Neural cell (in vitro differentiated cells): ENCODE measurements at regions not wholly inside any gene's neighbourhood (a gene's known extent, or its start where the extent isn't known, plus 50 kb on each side); places are given as distances from the start of the nearest gene placed in this dataset.

ENCODE experiments used
- H2AFZ ChIP-seq: fragments of 200-600, 300-800 bp; sonication (generic), shearing (Covaris generic); 2 replicates; pipeline ENCODE4 v1.6.0; 2014; ENCODE audit warnings: low read depth, mild to moderate bottlenecking, antibody characterized with exemption, low read length, moderate library complexity
- H3F3A ChIP-seq: fragments of 200-600 bp; shearing (Covaris generic); 2 replicates; pipeline ENCODE4 v1.6.1; 2016; ENCODE audit warnings: mild to moderate bottlenecking, moderate library complexity, mixed read lengths, antibody characterized with exemption, low read length; ENCODE audit not compliant: insufficient read depth, poor library complexity, severe bottlenecking
- H3K27ac ChIP-seq: fragments of 200-600, 300-800 bp; sonication (generic), shearing (Covaris generic); 2 replicates; pipeline ENCODE4 v1.5.1; 2014; ENCODE audit warnings: mild to moderate bottlenecking, low read length, moderate library complexity
- H3K27me3 ChIP-seq: fragments of 300-800, 200-600 bp; sonication (generic), shearing (Covaris generic); 2 replicates; pipeline ENCODE4 v1.6.0; 2014; ENCODE audit warnings: mild to moderate bottlenecking, low read depth, low read length, moderate library complexity; ENCODE audit not compliant: insufficient read depth
- H3K36me3 ChIP-seq: fragments of 300-800, 200-600 bp; sonication (generic), shearing (Covaris generic); 2 replicates; pipeline ENCODE4 v1.5.1; 2014; ENCODE audit warnings: mild to moderate bottlenecking, antibody characterized with exemption, low read length, moderate library complexity; ENCODE audit not compliant: insufficient read depth
- H3K4me2 ChIP-seq: fragments of 300-800, 200-600 bp; sonication (generic), shearing (Covaris generic); 2 replicates; pipeline ENCODE4 v1.6.0; 2014; ENCODE audit warnings: mild to moderate bottlenecking, low read length
- H3K4me3 ChIP-seq: fragments of 300-800, 200-600 bp; sonication (generic), shearing (Covaris generic); 2 replicates; pipeline ENCODE4 v1.5.1; 2014; ENCODE audit warnings: mild to moderate bottlenecking, low read length, moderate library complexity
- H3K79me2 ChIP-seq: fragments of 200-600 bp; shearing (Covaris generic); replicated peaks from 2 replicates; pipeline ENCODE4 v1.6.0; 2014; ENCODE audit warnings: mild to moderate bottlenecking, low read length, moderate library complexity; ENCODE audit not compliant: insufficient read depth
- H3K9ac ChIP-seq: fragments of 300-800, 200-600 bp; sonication (generic), shearing (Covaris generic); 2 replicates; pipeline ENCODE4 v1.6.1; 2016; ENCODE audit warnings: mild to moderate bottlenecking, low read length, mixed read lengths
- H3K9me2 ChIP-seq: fragments of 200-600 bp; shearing (Covaris generic); 2 replicates; pipeline ENCODE4 v1.6.1; 2016; ENCODE audit warnings: mild to moderate bottlenecking, low read length, mixed read lengths; ENCODE audit not compliant: insufficient read depth
- H3K9me3 ChIP-seq: fragments of 200-600, 300-800 bp; sonication (generic), shearing (Covaris generic); 2 replicates; pipeline ENCODE4 v1.6.1; 2016; ENCODE audit warnings: mild to moderate bottlenecking, mixed run types, low read length, moderate library complexity, mixed read lengths
- H4K20me1 ChIP-seq: fragments of 200-600 bp; shearing (Covaris generic); 2 replicates; pipeline ENCODE4 v1.6.1; 2016; ENCODE audit warnings: mild to moderate bottlenecking, mixed run types; ENCODE audit not compliant: insufficient read depth
- EP300 ChIP-seq: fragments of 450-650 bp; conservative IDR thresholded peaks from 2 replicates; pipeline ENCODE4 v1.6.1; 2014; ENCODE audit warnings: antibody characterized with exemption, mild to moderate bottlenecking, moderate library complexity; ENCODE audit not compliant: poor library complexity, severe bottlenecking
- EZH2 ChIP-seq: fragments of 200-600, 300-800 bp; shearing (Covaris generic), sonication (generic); IDR thresholded peaks from 2 replicates; pipeline ENCODE4 v1.6.1; 2014; ENCODE audit warnings: antibody characterized with exemption, low read length, borderline replicate concordance, mild to moderate bottlenecking; ENCODE audit not compliant: insufficient read depth, poor library complexity, severe bottlenecking
- MXI1 ChIP-seq: fragments of 450-650 bp; conservative IDR thresholded peaks from 2 replicates; pipeline ENCODE4 v1.6.1; 2014; ENCODE audit warnings: antibody characterized with exemption, mild to moderate bottlenecking; ENCODE audit not compliant: poor library complexity, severe bottlenecking
- POLR2AphosphoS5 ChIP-seq: IDR thresholded peaks from 2 replicates; pipeline ENCODE4 v1.6.1; 2012
- RAD21 ChIP-seq: fragments of 450-650 bp; conservative IDR thresholded peaks from 2 replicates; pipeline ENCODE4 v1.6.1; 2014; ENCODE audit warnings: antibody characterized with exemption, mild to moderate bottlenecking, moderate library complexity
- REST ChIP-seq: IDR thresholded peaks from 2 replicates; pipeline ENCODE4 v1.6.1; 2012; ENCODE audit warnings: borderline replicate concordance
- SMC3 ChIP-seq: fragments of 450-650 bp; conservative IDR thresholded peaks from 2 replicates; pipeline ENCODE4 v1.6.1; 2014; ENCODE audit warnings: antibody characterized with exemption, mild to moderate bottlenecking, moderate library complexity; ENCODE audit not compliant: poor library complexity
- TAF1 ChIP-seq: IDR thresholded peaks from 2 replicates; pipeline ENCODE4 v1.6.1; 2012; ENCODE audit warnings: low read depth
- TF ChIP-seq, protein P1 (sequence below): fragments of 450-650 bp; IDR thresholded peaks from 2 replicates; pipeline ENCODE4 v1.5.1; 2014; ENCODE audit warnings: antibody characterized with exemption, mild to moderate bottlenecking, moderate library complexity; ENCODE audit not compliant: poor library complexity, severe bottlenecking

DNA sequence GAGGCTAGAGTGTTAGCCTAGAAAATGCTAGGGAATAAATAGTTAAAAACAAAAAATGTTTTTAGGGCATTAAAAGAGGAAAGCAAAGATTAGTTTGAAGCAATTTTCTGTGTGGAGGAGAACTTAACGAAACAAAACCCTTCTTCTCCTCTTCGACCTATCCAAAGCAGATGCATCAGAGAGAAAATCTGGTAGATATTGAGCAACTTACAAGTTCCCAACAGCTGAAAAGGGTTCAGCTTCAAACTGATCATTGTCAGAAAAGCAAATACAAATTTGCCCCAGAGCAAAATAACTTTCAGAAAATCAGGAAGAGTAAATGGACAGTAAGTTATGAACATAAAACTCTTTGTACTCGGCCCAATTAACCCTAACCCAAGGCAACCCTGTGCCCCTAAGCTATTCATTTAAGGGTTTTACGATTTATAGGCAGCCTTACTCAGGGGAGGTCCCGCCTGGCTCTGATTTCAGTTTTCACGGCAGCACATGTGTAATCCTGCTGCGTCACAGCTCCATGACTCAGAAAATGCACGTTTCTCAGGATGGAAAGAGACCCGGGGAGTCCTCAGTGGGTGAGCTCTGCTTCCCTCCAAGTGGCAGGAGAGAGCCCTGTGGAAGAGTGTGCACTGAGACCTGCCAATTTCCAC is 405.7 kb upstream of the SALL1 start:
- H3K4me3 ChIP-seq = no peak overlapping the region
- no peaks in the 10 kb centered on the region for H3K9me2 ChIP-seq
- no peak overlapping the region for H3K27ac ChIP-seq
- no peaks in the 10 kb centered on the region for H3K27me3 ChIP-seq
- H3K9me3 ChIP-seq = no peaks in the 10 kb centered on the region
- no peaks in the 10 kb centered on the region for H3F3A ChIP-seq
- H3K9ac ChIP-seq = no peak overlapping the region
- H3K36me3 ChIP-seq = no peaks in the 10 kb centered on the region
- no peak overlapping the region for H2AFZ ChIP-seq
- H3K4me2 ChIP-seq = no peak overlapping the region
- no peaks in the 10 kb centered on the region for H3K79me2 ChIP-seq
- TF ChIP-seq REST (no peak), MXI1 (no peak)
- H4K20me1 ChIP-seq = no peaks in the 10 kb centered on the region

DNA sequence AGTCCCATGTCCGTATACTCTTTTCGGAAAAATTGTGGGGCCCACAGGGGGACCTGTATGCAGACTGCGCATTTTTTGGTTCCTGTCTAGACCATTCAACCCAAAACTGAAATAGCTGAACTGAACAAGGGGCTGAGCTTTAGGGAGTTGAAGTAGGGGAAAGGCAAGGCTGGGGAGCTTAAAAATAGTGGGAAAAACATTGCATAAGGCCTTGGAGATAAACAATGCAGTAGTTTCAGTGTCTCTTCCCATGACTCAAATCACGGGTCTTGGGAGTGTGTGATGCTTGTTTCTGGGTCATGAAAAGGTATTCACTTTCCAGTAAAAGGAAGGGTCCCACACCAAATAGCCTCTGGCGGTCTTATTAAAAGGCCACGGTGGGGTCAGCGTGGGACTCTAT is 402.8 kb upstream of the SALL1 start:
- no peaks in the 10 kb centered on the region for H3K27me3 ChIP-seq
- H3K9ac ChIP-seq = no peak overlapping the region
- no peaks in the 10 kb centered on the region for H3K9me2 ChIP-seq
- no peaks in the 10 kb centered on the region for H4K20me1 ChIP-seq
- H3K79me2 ChIP-seq = no peaks in the 10 kb centered on the region
- no peak overlapping the region for H2AFZ ChIP-seq
- H3K27ac ChIP-seq = no peak overlapping the region
- H3K4me3 ChIP-seq = no peak overlapping the region
- no peaks in the 10 kb centered on the region for H3F3A ChIP-seq
- no peaks in the 10 kb centered on the region for H3K36me3 ChIP-seq
- no peaks in the 10 kb centered on the region for H3K9me3 ChIP-seq
- no peak overlapping the region for H3K4me2 ChIP-seq
- TF ChIP-seq MXI1 = no peak
- TF ChIP-seq TAF1 = no peak
- no peak for TF ChIP-seq POLR2AphosphoS5

GRCh38 chr16:51553314-51553713 is 402.2 kb upstream of the SALL1 start:
- Histone ChIP-seq H3K27ac (no peak overlapping the region), H3K9me3 (no peaks in the 10 kb centered on the region)

More at GRCh38 chr16:51553314-51553713, 402.2 kb upstream of the SALL1 start:
- H3K36me3 ChIP-seq = no peaks in the 10 kb centered on the region
- no peaks in the 10 kb centered on the region for H3K79me2 ChIP-seq
- H3F3A ChIP-seq = no peaks in the 10 kb centered on the region
- no peak overlapping the region for H3K4me2 ChIP-seq
- no peak overlapping the region for H3K4me3 ChIP-seq
- TF ChIP-seq REST (no peak), SMC3 (no peak), RAD21 (no peak), EP300 (no peak), EZH2 (no peak), TAF1 (no peak), POLR2AphosphoS5 (no peak), MXI1 (no peak)
- TF ChIP-seq, protein P1, sequence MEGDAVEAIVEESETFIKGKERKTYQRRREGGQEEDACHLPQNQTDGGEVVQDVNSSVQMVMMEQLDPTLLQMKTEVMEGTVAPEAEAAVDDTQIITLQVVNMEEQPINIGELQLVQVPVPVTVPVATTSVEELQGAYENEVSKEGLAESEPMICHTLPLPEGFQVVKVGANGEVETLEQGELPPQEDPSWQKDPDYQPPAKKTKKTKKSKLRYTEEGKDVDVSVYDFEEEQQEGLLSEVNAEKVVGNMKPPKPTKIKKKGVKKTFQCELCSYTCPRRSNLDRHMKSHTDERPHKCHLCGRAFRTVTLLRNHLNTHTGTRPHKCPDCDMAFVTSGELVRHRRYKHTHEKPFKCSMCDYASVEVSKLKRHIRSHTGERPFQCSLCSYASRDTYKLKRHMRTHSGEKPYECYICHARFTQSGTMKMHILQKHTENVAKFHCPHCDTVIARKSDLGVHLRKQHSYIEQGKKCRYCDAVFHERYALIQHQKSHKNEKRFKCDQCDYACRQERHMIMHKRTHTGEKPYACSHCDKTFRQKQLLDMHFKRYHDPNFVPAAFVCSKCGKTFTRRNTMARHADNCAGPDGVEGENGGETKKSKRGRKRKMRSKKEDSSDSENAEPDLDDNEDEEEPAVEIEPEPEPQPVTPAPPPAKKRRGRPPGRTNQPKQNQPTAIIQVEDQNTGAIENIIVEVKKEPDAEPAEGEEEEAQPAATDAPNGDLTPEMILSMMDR = no peak
- no peaks in the 10 kb centered on the region for H4K20me1 ChIP-seq
- no peaks in the 10 kb centered on the region for H3K27me3 ChIP-seq
- H3K9me2 ChIP-seq = no peaks in the 10 kb centered on the region
- no peak overlapping the region for H2AFZ ChIP-seq
- H3K9ac ChIP-seq = no peak overlapping the region
